ENCODE measurements at regions not wholly inside any gene's neighbourhood (a gene's known extent, or its start where the extent isn't known, plus 50 kb on each side); places are given as distances from the start of the nearest gene placed in this dataset.
"Not testable (repeated sequence)": the region's sequence is repeated elsewhere in the genome, so short reads cannot be mapped to it uniquely, and the experiment has no call there.

- ChIA-PET POLR2A (no interaction called here), CTCF (interaction anchor here (1.1 kb wide), 1 partner anchor 115 kb away, joined by 3 read pairs; no protein-coding TSS in a partner anchor)
- no peak for TF ChIP-seq CTCF (IDR thresholded peaks at IDR 0.05; ENCODE audit: control extremely low read depth, extremely low read depth, low read depth, missing control alignments)
- DNase-seq (ENCODE audit: extremely low spot score), result no peak
These were observed 182.4 kb downstream of the SKIDA1 start for GRCh38 chr10:21343087-21343486.

- DNase-seq (ENCODE audit: extremely low spot score); POLR2A ChIA-PET: not testable (repeated sequence)
- CTCF ChIA-PET, result interaction anchor here (1.1 kb wide), 1 partner anchor 116 kb away, joined by 3 read pairs; no protein-coding TSS in a partner anchor
These were observed 183.0 kb downstream of the SKIDA1 start for GRCh38 chr10:21342499-21342898.

GRCh38 chr10:21340331-21340730 lies 185.2 kb downstream of the SKIDA1 start:
- ChIA-PET POLR2A (no interaction called here), CTCF (interaction anchor here (1.0 kb wide), 1 partner anchor 10 kb away, joined by 3 read pairs; no protein-coding TSS in a partner anchor)
- DNase-seq (ENCODE audit: extremely low spot score), result no peak
- no peak for TF ChIP-seq CTCF (IDR thresholded peaks at IDR 0.05; ENCODE audit: control extremely low read depth, extremely low read depth, low read depth, missing control alignments)

GRCh38 chr10:21337171-21337792 lies 188.2 kb downstream of the SKIDA1 start:
- POLR2A ChIA-PET, result no interaction called here
- no peak for TF ChIP-seq CTCF (IDR thresholded peaks at IDR 0.05; ENCODE audit: control extremely low read depth, extremely low read depth, low read depth, missing control alignments)
- DNase-seq (ENCODE audit: extremely low spot score), result no peak
- CTCF ChIA-PET, result no interaction called here

- ChIA-PET CTCF (no interaction called here), POLR2A (no interaction called here)
- DNase-seq (ENCODE audit: extremely low spot score), result no peak
- no peak for TF ChIP-seq CTCF (IDR thresholded peaks at IDR 0.05; ENCODE audit: control extremely low read depth, extremely low read depth, low read depth, missing control alignments)
These were observed 188.9 kb downstream of the SKIDA1 start for GRCh38 chr10:21336476-21337170.

- DNase-seq (ENCODE audit: extremely low spot score), result no peak
- CTCF ChIA-PET, result no interaction called here
- POLR2A ChIA-PET, result no interaction called here
- no peak for TF ChIP-seq CTCF (IDR thresholded peaks at IDR 0.05; ENCODE audit: control extremely low read depth, extremely low read depth, low read depth, missing control alignments)
These were observed 190.4 kb downstream of the SKIDA1 start for GRCh38 chr10:21334891-21335696.

Data from GM10248 (cell line).